Fibroblast of peridontal ligament (primary cell): ENCODE measurements at regions not wholly inside any gene's neighbourhood (a gene's known extent, or its start where the extent isn't known, plus 50 kb on each side); places are given as distances from the start of the nearest gene placed in this dataset.
"Not testable (repeated sequence)": the region's sequence is repeated elsewhere in the genome, so short reads cannot be mapped to it uniquely, and the experiment has no call there.

Experiments used
- DNase-seq: peaks from one replicate; pipeline ENCODE4 v3.0.0-alpha.2; 2010; ENCODE audit errors: extremely low read depth

DNA sequence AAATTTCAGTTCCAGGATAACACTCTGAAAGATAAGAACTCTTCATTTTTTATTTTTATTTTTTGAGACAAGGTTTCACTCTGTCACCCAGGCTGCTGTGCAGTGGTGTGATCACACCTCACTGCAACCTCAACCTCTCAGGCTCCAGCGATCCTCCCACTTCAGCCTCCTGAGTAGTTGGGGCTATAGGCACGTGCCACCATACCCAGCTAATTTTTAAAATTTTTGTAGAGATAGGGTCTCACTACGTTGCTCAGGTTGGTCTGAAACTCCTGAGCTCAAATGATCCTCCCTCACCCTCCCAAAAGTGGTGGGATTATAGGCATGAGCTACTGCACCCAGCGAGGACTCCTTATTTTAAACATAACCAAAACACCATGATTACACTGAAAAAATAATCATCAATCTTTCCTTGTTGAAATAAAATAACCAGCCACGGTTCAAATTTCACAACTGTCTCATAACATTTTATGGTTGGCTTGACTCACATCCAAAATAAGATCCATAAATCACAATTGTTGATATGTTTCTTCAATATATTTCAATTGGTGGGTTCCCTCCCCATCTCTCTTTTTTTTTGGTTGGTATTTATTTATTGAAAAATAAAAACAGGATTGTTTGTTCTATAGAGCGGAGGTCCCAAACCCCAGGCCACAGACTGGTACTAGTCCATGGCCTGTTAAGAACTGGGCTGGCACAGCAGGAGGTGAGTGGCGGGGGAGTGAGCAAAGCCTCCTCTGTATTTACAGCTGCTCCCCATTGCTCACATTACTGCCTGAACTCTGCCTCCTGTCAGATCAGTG lies 60.1 kb upstream of the FAM171A1 start:
- no peak for DNase-seq

DNA sequence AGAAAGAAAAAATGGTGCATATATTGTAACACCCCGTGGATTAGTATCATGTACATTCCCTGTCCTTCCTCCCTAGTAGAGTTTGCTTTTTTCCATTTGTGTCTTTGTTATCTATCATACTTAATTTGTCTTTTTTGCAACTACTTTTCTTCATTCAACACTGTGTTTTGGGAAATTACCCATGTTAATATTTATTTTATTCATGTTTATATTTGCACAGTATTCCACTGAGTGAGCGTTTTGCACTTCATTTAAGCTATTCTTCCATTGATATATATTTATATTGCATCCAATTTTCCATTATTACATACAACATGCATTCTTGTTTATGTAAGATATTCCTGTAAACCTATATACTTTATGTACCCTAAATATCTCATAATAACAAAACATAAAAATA lies 57.6 kb upstream of the FAM171A1 start:
- DNase-seq = no peak

DNA sequence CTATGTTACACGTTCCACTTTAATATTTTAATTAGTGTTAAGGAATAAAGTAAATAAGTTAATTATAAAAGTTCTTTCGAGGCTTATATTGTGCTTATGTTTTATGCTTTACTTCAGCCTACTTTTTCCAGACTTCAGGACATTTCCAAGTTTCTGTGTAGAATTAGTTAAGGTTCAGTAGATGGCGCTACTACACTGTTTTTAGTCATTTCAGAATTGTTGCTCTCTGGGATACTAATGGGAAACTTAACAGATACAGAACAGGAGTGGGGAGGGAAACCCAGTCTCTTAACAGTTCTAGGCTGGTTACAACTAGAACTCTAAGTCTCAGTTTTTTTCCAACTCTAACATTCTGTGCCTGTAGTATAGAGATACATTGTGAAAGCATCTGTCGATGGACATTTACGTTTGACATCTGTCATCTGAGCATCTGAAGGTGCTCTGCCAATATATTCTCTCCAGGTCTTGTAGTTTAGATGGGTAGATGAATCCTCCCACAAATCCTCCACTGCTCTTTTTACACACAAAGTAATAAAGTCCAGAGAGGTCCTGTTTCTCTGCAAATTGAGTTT lies 56.8 kb upstream of the FAM171A1 start:
- peak; percentile 86 for DNase-seq

DNA sequence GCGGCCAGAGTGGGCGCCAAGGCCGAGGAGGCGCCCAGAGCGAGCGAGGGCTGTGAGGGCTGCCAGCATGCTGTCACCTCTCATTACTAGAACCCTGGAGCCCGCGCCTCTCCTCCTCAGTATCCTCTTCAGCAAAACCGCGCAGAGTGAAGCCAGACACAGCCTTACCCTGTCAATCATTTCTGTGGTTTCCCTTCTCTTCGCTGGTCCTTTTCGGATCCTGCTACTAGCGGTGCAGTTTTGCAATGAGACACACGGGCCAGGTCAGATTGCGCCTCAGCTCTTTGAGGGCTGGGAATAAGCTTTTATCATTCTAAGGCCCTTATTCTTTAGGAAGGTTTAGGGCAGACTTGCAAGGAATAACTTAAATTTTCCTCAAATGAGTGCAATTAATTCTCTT lies 55.5 kb upstream of the FAM171A1 start:
- DNase-seq = no peak

DNA sequence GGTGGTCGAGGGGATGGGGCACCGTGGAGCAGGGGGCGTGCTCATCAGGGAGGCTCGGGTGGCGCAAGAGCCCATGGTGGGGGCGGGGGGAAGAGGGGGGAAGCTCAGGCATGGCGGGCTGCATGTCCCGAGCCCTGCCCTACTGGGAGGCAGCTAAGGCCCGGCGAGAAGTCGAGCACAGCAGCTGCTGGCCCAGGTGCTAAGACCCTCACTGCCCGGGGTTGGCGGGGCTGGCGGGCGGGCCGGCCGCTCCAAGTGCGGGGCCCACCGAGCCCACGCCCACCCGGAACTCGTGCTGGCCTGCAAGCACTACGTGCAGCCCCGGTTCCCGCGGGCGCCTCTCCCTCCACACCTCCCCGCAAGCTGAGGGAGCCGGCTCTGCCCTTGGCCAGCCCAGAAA lies 55.0 kb upstream of the FAM171A1 start:
- DNase-seq = no peak

DNA sequence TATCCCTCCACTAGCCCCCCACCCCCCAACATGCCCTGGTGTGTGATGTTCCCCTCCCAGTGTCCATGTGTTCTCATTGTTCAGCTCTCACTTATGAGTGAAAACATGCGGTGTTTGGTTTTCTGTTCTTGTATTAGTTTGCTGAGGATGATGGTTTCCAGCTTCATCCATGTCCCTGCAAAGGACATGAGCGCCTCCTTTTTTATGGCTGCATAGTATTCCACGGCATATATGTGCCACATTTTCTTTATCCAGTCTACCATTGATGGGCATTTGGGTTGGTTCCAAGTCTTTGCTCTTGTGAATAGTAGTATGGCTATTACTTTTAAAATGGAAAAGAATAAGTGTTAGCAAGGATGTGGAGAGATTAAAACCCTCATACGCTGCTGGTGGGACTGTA lies 50.8 kb upstream of the FAM171A1 start:
- not testable (repeated sequence) for DNase-seq
